GM23338 (cell line): ENCODE measurements at regions not wholly inside any gene's neighbourhood (a gene's known extent, or its start where the extent isn't known, plus 50 kb on each side); places are given as distances from the start of the nearest gene placed in this dataset.

ENCODE experiments used
- ATAC-seq: fragments of 200-7000 bp; cut with Tn5 transposase; 3 replicates; pipeline ENCODE4 v1.9.1; 2020
- DNase-seq: peaks from one replicate; pipeline ENCODE4 v3.0.0-alpha.2; 2015; ENCODE audit warnings: low spot score
- H2AFZ ChIP-seq: fragments of 200-600 bp; sonication (generic); 2 replicates; pipeline ENCODE4 v1.8.0; 2016; ENCODE audit warnings: antibody characterized with exemption, mild to moderate bottlenecking, moderate library complexity
- H3F3A ChIP-seq: fragments of 200-600 bp; sonication (generic); replicated peaks from 2 replicates; pipeline ENCODE4 v1.8.0; 2017; ENCODE audit warnings: antibody characterized with exemption, mixed run types, low read depth
- H3K27ac ChIP-seq: fragments of 200-600 bp; sonication (generic); 2 replicates; pipeline ENCODE4 v1.6.1; 2016; ENCODE audit warnings: low read depth
- H3K27me3 ChIP-seq: fragments of 200-600 bp; sonication (generic); 2 replicates; pipeline ENCODE4 v1.8.0; 2016; ENCODE audit warnings: mild to moderate bottlenecking, mixed run types, moderate library complexity; ENCODE audit not compliant: insufficient read depth
- H3K36me3 ChIP-seq: fragments of 200-600 bp; sonication (generic); 2 replicates; pipeline ENCODE4 v1.8.0; 2016; ENCODE audit warnings: mild to moderate bottlenecking; ENCODE audit not compliant: insufficient read depth
- H3K4me1 ChIP-seq: fragments of 200-600 bp; sonication (generic); 2 replicates; pipeline ENCODE4 v1.8.0; 2016; ENCODE audit warnings: mild to moderate bottlenecking, moderate library complexity; ENCODE audit not compliant: insufficient read depth
- H3K4me2 ChIP-seq: fragments of 200-600 bp; sonication (generic); 2 replicates; pipeline ENCODE4 v1.7.1; 2017; ENCODE audit warnings: mixed run types
- H3K4me3 ChIP-seq: fragments of 200-600 bp; sonication (generic); 2 replicates; pipeline ENCODE4 v1.6.1; 2016; ENCODE audit warnings: mixed run types
- H3K79me2 ChIP-seq: fragments of 200-600 bp; sonication (generic); replicated peaks from 2 replicates; pipeline ENCODE4 v1.8.0; 2017; ENCODE audit warnings: mild to moderate bottlenecking; ENCODE audit not compliant: insufficient read depth
- H3K9me2 ChIP-seq: fragments of 200-600 bp; sonication (generic); 2 replicates; pipeline ENCODE4 v1.8.0; 2017; ENCODE audit not compliant: insufficient read depth
- H4K20me1 ChIP-seq: fragments of 200-600 bp; sonication (generic); replicated peaks from 2 replicates; pipeline ENCODE4 v1.8.0; 2017; ENCODE audit warnings: mild to moderate bottlenecking; ENCODE audit not compliant: insufficient read depth
- H3K27ac Mint-ChIP-seq: 2 replicates; pipeline ENCODE4 v1.8.0; 2020; ENCODE audit warnings: inconsistent platforms, mild to moderate bottlenecking, moderate library complexity, mixed read lengths
- H3K27me3 Mint-ChIP-seq: 3 replicates; pipeline ENCODE4 v1.8.0; 2022; ENCODE audit warnings: low read depth, mild to moderate bottlenecking, moderate library complexity, mixed read lengths, inconsistent platforms; ENCODE audit not compliant: insufficient read depth, poor library complexity
- H3K36me3 Mint-ChIP-seq: 3 replicates; pipeline ENCODE4 v1.8.0; 2021; ENCODE audit warnings: low read depth, mild to moderate bottlenecking, inconsistent platforms, moderate library complexity, mixed read lengths
- H3K4me1 Mint-ChIP-seq: 3 replicates; pipeline ENCODE4 v1.8.0; 2020; ENCODE audit warnings: mild to moderate bottlenecking, inconsistent platforms, mixed read lengths
- H3K4me3 Mint-ChIP-seq: 3 replicates; pipeline ENCODE4 v1.8.0; 2021; ENCODE audit warnings: moderate library complexity, mild to moderate bottlenecking, inconsistent platforms, mixed read lengths
- H3K9me3 Mint-ChIP-seq: 3 replicates; pipeline ENCODE4 v1.8.0; 2020; ENCODE audit warnings: moderate library complexity, mild to moderate bottlenecking, inconsistent platforms, mixed read lengths
- EZH2 ChIP-seq: fragments of 200-600 bp; sonication (generic); IDR thresholded peaks from one replicate; pipeline ENCODE4 v1.8.0; 2017; ENCODE audit warnings: antibody characterized with exemption, mild to moderate bottlenecking, low read depth; ENCODE audit not compliant: unreplicated experiment
- NANOG ChIP-seq: IDR thresholded peaks from 2 replicates; pipeline ENCODE4 v1.6.1; 2016; ENCODE audit warnings: antibody characterized with exemption, borderline replicate concordance
- STAT1 ChIP-seq: IDR thresholded peaks from one replicate; pipeline ENCODE4 v1.6.1; 2016; ENCODE audit warnings: antibody characterized with exemption; ENCODE audit not compliant: unreplicated experiment
- ZNF114 ChIP-seq: fragments of 250-450 bp; sonication (Bioruptor Pico); IDR thresholded peaks from 2 replicates; pipeline ENCODE4 v1.5.0; 2020; ENCODE audit warnings: mild to moderate bottlenecking, moderate library complexity
- ZNF331 ChIP-seq: fragments of 250-450 bp; sonication (Bioruptor Pico); IDR thresholded peaks from 2 replicates; pipeline ENCODE4 v1.5.0; 2020; ENCODE audit warnings: low read depth, mild to moderate bottlenecking, moderate library complexity
- TF ChIP-seq, protein P1 (sequence below): fragments of 250-450 bp; sonication (Bioruptor Pico); IDR thresholded peaks from 2 replicates; pipeline ENCODE4 v1.5.0; 2020; ENCODE audit warnings: mild to moderate bottlenecking, moderate library complexity
- TF ChIP-seq, protein P2 (sequence below), 2 experiments: fragments of 200-600 bp in 1 of 2; sonication (generic) in 1 of 2; conservative IDR thresholded peaks; 2 replicates each; pipeline versions ENCODE4 v1.5.1 to v1.6.1; 2016 to 2017; ENCODE audit warnings: antibody characterized with exemption in 2 of 2, low read depth in 2 of 2, mild to moderate bottlenecking in 2 of 2, moderate library complexity in 1 of 2

DNA sequence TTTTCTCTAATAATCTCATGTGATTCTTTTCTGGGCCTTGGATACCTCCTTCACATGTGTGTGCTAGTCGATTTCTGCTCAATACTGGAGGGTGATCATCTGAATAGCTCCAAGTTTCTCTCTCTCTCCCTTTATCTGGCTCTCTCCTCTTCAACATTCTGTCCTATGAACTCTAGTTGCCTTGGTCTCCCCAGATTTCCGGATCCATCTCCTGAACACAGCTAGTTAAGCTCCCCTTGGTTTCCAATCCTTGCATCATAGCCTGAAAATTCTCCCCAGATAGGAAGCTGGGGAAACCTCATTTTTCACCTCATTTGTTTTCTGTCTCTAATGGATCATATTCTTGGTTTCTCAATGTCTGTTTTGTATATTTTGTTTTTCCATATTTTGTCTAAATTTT, 832.3 kb downstream of the MTRR start (continued):
- TF ChIP-seq, protein P1, sequence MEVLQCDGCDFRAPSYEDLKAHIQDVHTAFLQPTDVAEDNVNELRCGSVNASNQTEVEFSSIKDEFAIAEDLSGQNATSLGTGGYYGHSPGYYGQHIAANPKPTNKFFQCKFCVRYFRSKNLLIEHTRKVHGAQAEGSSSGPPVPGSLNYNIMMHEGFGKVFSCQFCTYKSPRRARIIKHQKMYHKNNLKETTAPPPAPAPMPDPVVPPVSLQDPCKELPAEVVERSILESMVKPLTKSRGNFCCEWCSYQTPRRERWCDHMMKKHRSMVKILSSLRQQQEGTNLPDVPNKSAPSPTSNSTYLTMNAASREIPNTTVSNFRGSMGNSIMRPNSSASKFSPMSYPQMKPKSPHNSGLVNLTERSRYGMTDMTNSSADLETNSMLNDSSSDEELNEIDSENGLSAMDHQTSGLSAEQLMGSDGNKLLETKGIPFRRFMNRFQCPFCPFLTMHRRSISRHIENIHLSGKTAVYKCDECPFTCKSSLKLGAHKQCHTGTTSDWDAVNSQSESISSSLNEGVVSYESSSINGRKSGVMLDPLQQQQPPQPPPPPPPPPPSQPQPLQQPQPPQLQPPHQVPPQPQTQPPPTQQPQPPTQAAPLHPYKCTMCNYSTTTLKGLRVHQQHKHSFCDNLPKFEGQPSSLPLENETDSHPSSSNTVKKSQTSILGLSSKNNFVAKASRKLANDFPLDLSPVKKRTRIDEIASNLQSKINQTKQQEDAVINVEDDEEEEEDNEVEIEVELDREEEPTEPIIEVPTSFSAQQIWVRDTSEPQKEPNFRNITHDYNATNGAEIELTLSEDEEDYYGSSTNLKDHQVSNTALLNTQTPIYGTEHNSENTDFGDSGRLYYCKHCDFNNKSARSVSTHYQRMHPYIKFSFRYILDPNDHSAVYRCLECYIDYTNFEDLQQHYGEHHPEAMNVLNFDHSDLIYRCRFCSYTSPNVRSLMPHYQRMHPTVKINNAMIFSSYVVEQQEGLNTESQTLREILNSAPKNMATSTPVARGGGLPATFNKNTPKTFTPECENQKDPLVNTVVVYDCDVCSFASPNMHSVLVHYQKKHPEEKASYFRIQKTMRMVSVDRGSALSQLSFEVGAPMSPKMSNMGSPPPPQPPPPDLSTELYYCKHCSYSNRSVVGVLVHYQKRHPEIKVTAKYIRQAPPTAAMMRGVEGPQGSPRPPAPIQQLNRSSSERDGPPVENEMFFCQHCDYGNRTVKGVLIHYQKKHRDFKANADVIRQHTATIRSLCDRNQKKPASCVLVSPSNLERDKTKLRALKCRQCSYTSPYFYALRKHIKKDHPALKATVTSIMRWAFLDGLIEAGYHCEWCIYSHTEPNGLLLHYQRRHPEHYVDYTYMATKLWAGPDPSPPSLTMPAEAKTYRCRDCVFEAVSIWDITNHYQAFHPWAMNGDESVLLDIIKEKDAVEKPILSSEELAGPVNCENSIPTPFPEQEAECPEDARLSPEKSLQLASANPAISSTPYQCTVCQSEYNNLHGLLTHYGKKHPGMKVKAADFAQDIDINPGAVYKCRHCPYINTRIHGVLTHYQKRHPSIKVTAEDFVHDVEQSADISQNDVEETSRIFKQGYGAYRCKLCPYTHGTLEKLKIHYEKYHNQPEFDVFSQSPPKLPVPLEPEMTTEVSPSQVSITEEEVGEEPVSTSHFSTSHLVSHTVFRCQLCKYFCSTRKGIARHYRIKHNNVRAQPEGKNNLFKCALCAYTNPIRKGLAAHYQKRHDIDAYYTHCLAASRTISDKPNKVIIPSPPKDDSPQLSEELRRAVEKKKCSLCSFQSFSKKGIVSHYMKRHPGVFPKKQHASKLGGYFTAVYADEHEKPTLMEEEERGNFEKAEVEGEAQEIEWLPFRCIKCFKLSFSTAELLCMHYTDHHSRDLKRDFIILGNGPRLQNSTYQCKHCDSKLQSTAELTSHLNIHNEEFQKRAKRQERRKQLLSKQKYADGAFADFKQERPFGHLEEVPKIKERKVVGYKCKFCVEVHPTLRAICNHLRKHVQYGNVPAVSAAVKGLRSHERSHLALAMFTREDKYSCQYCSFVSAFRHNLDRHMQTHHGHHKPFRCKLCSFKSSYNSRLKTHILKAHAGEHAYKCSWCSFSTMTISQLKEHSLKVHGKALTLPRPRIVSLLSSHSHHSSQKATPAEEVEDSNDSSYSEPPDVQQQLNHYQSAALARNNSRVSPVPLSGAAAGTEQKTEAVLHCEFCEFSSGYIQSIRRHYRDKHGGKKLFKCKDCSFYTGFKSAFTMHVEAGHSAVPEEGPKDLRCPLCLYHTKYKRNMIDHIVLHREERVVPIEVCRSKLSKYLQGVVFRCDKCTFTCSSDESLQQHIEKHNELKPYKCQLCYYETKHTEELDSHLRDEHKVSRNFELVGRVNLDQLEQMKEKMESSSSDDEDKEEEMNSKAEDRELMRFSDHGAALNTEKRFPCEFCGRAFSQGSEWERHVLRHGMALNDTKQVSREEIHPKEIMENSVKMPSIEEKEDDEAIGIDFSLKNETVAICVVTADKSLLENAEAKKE (CRISPR knock-in tag): no peak
- no peak for TF ChIP-seq NANOG

DNA sequence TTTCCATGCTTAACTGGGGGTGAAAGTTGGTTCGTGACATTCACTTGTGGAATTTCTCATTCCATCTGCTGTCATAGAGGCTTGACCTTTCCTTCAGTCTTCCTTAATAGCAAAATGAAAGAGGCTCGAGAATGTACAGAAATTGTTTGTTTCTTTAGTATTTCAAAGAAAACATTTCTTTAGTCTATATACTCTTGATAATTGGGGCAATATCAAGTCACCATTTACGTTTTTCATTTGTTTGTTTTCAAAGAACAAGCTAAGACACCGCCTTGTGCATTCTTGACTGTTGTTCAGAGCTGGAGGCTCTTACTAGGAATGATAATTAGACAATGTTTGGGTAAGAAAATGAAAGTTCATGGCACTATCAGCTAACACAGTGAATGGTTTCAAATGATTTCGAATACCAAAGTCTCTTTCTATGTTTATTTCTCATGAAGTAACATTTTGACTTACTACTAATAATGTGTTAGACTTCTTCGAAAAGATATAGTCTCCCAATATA, 835.4 kb downstream of the SEMA5A start:
- no peaks in the 10 kb centered on the region for H3K27me3 ChIP-seq
- H3K36me3 ChIP-seq: no peaks in the 10 kb centered on the region
- H3K4me3 ChIP-seq: no peak overlapping the region
- H3F3A ChIP-seq: no peaks in the 10 kb centered on the region
- Mint-ChIP-seq H3K27ac (no peak overlapping the region), H3K9me3 (peaks cover 5% of the 10 kb centered on the region; the same call in 2 of the 3 replicates), H3K36me3 (no peaks in the 10 kb centered on the region), H3K27me3 (no peaks in the 10 kb centered on the region), H3K4me3 (no peak overlapping the region), H3K4me1 (no peaks in the 10 kb centered on the region)
- no peak overlapping the region for H2AFZ ChIP-seq
- no peak overlapping the region for H3K27ac ChIP-seq
- no peak for DNase-seq
- no peaks in the 10 kb centered on the region for H3K4me1 ChIP-seq
- H3K9me2 ChIP-seq: peaks cover 6% of the 10 kb centered on the region; the same call in 1 of the 2 replicates
- ATAC-seq: no peak
- H3K79me2 ChIP-seq: no peaks in the 10 kb centered on the region
- H3K4me2 ChIP-seq: no peak overlapping the region
- no peaks in the 10 kb centered on the region for H4K20me1 ChIP-seq
- TF ChIP-seq, protein P2, sequence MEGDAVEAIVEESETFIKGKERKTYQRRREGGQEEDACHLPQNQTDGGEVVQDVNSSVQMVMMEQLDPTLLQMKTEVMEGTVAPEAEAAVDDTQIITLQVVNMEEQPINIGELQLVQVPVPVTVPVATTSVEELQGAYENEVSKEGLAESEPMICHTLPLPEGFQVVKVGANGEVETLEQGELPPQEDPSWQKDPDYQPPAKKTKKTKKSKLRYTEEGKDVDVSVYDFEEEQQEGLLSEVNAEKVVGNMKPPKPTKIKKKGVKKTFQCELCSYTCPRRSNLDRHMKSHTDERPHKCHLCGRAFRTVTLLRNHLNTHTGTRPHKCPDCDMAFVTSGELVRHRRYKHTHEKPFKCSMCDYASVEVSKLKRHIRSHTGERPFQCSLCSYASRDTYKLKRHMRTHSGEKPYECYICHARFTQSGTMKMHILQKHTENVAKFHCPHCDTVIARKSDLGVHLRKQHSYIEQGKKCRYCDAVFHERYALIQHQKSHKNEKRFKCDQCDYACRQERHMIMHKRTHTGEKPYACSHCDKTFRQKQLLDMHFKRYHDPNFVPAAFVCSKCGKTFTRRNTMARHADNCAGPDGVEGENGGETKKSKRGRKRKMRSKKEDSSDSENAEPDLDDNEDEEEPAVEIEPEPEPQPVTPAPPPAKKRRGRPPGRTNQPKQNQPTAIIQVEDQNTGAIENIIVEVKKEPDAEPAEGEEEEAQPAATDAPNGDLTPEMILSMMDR (conservative IDR thresholded peaks at IDR 0.05; ENCODE audit: low read depth in 2 of 2): no peak
- TF ChIP-seq ZNF331 (CRISPR knock-in tag): no peak
- TF ChIP-seq, protein P1 (CRISPR knock-in tag): no peak
- TF ChIP-seq STAT1: no peak
- no peak for TF ChIP-seq ZNF114 (CRISPR knock-in tag)
- TF ChIP-seq EZH2: no peak
